GM23248 (cell line): ENCODE measurements at regions not wholly inside any gene's neighbourhood (a gene's known extent, or its start where the extent isn't known, plus 50 kb on each side); places are given as distances from the start of the nearest gene placed in this dataset.

ENCODE experiments used
- EZH2 ChIP-seq: fragments of 200-600 bp; sonication (generic); IDR thresholded peaks from 2 replicates; pipeline ENCODE4 v1.6.1; 2018; ENCODE audit warnings: antibody characterized with exemption, mild to moderate bottlenecking; ENCODE audit not compliant: insufficient read depth, poor library complexity, severe bottlenecking
- EZH2phosphoT487 ChIP-seq: fragments of 200-600 bp; sonication (generic); IDR thresholded peaks from 2 replicates; pipeline ENCODE4 v1.6.1; 2018; ENCODE audit warnings: antibody characterized with exemption, moderate library complexity, mild to moderate bottlenecking, low read depth; ENCODE audit not compliant: insufficient read depth

- TF ChIP-seq EZH2 (no peak), EZH2phosphoT487 (no peak)
Measured at GRCh38 chrY:19142093-19142492, 368.6 kb upstream of the HSFY2 start.
